ENCODE measurements at regions not wholly inside any gene's neighbourhood (a gene's known extent, or its start where the extent isn't known, plus 50 kb on each side); places are given as distances from the start of the nearest gene placed in this dataset.
A peak's percentile ranks its signal among the peaks of the same experiment; 100 is the strongest.

DNA sequence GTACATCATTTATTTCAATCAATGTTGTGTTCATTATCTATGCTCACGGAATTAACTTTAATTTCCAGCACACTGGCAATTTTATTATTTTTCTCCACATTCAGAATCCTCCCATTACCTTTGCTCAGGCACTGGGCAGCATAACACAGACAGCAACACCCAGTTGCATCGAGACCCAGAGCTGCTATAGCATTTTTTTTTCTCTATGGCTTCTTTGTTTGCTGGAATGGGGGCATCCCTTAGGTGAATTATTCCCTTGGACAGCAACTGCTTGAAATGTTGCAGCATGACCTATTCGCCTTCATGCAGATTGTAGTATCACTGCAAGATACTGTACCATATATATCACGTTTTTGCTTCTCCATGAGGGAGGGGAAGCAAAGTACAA, 88.8 kb downstream of the CHD9NB start:
- Histone ChIP-seq H3K79me2 (ENCODE audit: low read depth) (no peaks in the 10 kb centered on the region), H3K4me1 (peaks cover 50% of the 10 kb centered on the region), H3K4me2 (peak overlapping the region; percentile 67), H3F3A (ENCODE audit: low read depth) (peaks cover 37% of the 10 kb centered on the region), H3K27me3 (no peaks in the 10 kb centered on the region), H3K9me3 (ENCODE audit: low read depth) (no peaks in the 10 kb centered on the region), H3K4me3 (no peak overlapping the region), H4K20me1 (ENCODE audit: low read depth) (peaks cover 6% of the 10 kb centered on the region), H2AFZ (replicated peaks) (no peak overlapping the region), H3K36me3 (no peaks in the 10 kb centered on the region), H3K27ac (no peak overlapping the region), H3K9ac (no peak overlapping the region)
- peak; percentile 6 for DNase-seq (ENCODE audit: low spot score)
- no peak overlapping the region for H3K4me3 Mint-ChIP-seq
- H3K36me3 Mint-ChIP-seq, result no peaks in the 10 kb centered on the region
- peaks cover 7% of the 10 kb centered on the region for H3K9me3 Mint-ChIP-seq
- peak overlapping the region; percentile 98 for H3K27ac Mint-ChIP-seq
- peaks cover 47% of the 10 kb centered on the region for H3K4me1 Mint-ChIP-seq
- TF ChIP-seq EZH2 (IDR thresholded peaks at IDR 0.05) (no peak), EZH2phosphoT487 (IDR thresholded peaks at IDR 0.05) (no peak)
- TF ChIP-seq, protein P1, sequence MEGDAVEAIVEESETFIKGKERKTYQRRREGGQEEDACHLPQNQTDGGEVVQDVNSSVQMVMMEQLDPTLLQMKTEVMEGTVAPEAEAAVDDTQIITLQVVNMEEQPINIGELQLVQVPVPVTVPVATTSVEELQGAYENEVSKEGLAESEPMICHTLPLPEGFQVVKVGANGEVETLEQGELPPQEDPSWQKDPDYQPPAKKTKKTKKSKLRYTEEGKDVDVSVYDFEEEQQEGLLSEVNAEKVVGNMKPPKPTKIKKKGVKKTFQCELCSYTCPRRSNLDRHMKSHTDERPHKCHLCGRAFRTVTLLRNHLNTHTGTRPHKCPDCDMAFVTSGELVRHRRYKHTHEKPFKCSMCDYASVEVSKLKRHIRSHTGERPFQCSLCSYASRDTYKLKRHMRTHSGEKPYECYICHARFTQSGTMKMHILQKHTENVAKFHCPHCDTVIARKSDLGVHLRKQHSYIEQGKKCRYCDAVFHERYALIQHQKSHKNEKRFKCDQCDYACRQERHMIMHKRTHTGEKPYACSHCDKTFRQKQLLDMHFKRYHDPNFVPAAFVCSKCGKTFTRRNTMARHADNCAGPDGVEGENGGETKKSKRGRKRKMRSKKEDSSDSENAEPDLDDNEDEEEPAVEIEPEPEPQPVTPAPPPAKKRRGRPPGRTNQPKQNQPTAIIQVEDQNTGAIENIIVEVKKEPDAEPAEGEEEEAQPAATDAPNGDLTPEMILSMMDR (IDR thresholded peaks at IDR 0.05), result no peak
- H3K27me3 Mint-ChIP-seq (ENCODE audit: insufficient read depth, low read depth), result no peaks in the 10 kb centered on the region

DNA sequence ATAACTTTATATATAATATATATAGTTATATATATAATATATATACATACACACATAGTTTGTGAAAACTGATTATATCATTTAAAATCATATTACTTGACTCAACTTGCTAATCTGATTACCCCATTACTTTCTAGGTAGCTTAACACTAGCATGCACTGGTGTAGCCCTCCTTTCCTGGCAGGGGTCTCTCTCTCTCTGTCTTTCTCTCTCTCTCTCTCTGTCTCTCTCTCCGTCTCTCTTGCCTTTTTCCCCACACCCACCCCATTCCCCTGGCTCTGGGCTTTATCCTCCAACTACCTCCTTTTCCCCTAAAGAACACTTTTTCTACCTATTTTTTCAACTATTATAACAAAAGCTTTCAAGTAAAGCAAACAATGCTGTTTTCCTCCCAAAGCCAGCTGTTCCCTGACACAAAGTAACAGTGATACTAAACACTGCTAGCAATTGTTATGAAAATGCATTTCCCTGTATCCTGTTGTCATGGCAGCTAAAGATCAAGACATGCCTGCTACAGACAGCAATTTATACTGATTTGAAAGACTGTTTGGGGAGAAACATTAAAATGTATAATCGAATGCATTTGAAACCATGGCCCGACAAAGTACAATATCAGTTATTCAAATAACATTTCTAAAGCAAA, 89.4 kb downstream of the CHD9NB start:
- Histone ChIP-seq H3K4me2 (peak overlapping the region; percentile 67), H3K27me3 (no peaks in the 10 kb centered on the region), H3K4me3 (no peak overlapping the region), H3K79me2 (ENCODE audit: low read depth) (no peaks in the 10 kb centered on the region), H3K9ac (no peak overlapping the region), H3F3A (ENCODE audit: low read depth) (peaks cover 37% of the 10 kb centered on the region), H3K36me3 (no peaks in the 10 kb centered on the region), H3K9me3 (ENCODE audit: low read depth) (no peaks in the 10 kb centered on the region), H4K20me1 (ENCODE audit: low read depth) (peaks cover 6% of the 10 kb centered on the region), H3K27ac (no peak overlapping the region), H2AFZ (replicated peaks) (no peak overlapping the region), H3K4me1 (peaks cover 50% of the 10 kb centered on the region)
- Mint-ChIP-seq H3K27ac (peak overlapping the region; percentile 98), H3K27me3 (ENCODE audit: insufficient read depth, low read depth) (no peaks in the 10 kb centered on the region), H3K4me3 (no peak overlapping the region), H3K36me3 (no peaks in the 10 kb centered on the region), H3K9me3 (peaks cover 7% of the 10 kb centered on the region), H3K4me1 (peaks cover 47% of the 10 kb centered on the region)
- TF ChIP-seq, protein P1 (IDR thresholded peaks at IDR 0.05), result no peak
- no peak for TF ChIP-seq EZH2phosphoT487 (IDR thresholded peaks at IDR 0.05)
- TF ChIP-seq EZH2 (IDR thresholded peaks at IDR 0.05), result no peak
- DNase-seq (ENCODE audit: low spot score), result peak; percentile 9

DNA sequence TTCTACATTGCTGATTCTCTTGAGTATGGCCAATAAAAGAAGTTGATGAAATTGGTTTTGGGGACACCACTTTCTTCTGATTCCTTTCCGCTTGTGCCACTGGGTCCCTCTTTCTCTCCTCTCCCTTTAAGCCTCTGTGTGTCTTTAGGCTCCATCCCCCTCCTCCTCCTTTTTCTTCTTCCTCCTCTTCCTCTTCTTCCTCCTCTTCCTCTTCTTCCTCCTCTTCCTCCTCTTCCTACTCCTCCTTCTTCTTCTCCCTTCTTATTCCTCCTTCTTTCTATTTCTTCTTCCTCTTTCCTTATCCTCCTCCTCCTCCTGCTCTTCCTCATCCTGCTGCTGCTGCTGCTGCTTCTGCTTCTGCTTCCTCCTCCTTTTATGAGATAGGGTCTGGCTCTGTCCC, 93.7 kb downstream of the CHD9NB start:
- TF ChIP-seq, protein P1 (IDR thresholded peaks at IDR 0.05), result no peak
- TF ChIP-seq EZH2phosphoT487 (IDR thresholded peaks at IDR 0.05) (no peak), EZH2 (IDR thresholded peaks at IDR 0.05) (no peak)

More for the DNA sequence above, 93.7 kb downstream of the CHD9NB start:
- H3K4me2 ChIP-seq, result no peak overlapping the region
- H3K4me1 Mint-ChIP-seq, result peaks cover 23% of the 10 kb centered on the region
- no peak overlapping the region for H3K27ac Mint-ChIP-seq
- H3K9me3 Mint-ChIP-seq, result peaks cover 2% of the 10 kb centered on the region
- no peaks in the 10 kb centered on the region for H3K27me3 ChIP-seq
- peaks cover 19% of the 10 kb centered on the region for H3K4me1 ChIP-seq
- H3K9ac ChIP-seq, result no peak overlapping the region
- H3K4me3 ChIP-seq, result no peak overlapping the region
- no peak overlapping the region for H2AFZ ChIP-seq (replicated peaks)
- H3K9me3 ChIP-seq (ENCODE audit: low read depth), result no peaks in the 10 kb centered on the region
- H3K36me3 ChIP-seq, result no peaks in the 10 kb centered on the region
- peaks cover 11% of the 10 kb centered on the region for H3F3A ChIP-seq (ENCODE audit: low read depth)
- H3K27ac ChIP-seq, result no peak overlapping the region
- H3K4me3 Mint-ChIP-seq, result no peak overlapping the region
- H3K27me3 Mint-ChIP-seq (ENCODE audit: insufficient read depth, low read depth), result peaks cover 2% of the 10 kb centered on the region
- no peaks in the 10 kb centered on the region for H3K36me3 Mint-ChIP-seq
- H4K20me1 ChIP-seq (ENCODE audit: low read depth), result peaks cover 2% of the 10 kb centered on the region
- H3K79me2 ChIP-seq (ENCODE audit: low read depth), result no peaks in the 10 kb centered on the region
- DNase-seq (ENCODE audit: low spot score), result no peak

All from neural progenitor cell (in vitro differentiated cells).